Neural cell (in vitro differentiated cells): ENCODE measurements at regions not wholly inside any gene's neighbourhood (a gene's known extent, or its start where the extent isn't known, plus 50 kb on each side); places are given as distances from the start of the nearest gene placed in this dataset.

Experiments
- H2AFZ ChIP-seq: fragments of 200-600, 300-800 bp; sonication (generic), shearing (Covaris generic); 2 replicates; pipeline ENCODE4 v1.6.0; 2014; ENCODE audit warnings: low read depth, mild to moderate bottlenecking, antibody characterized with exemption, low read length, moderate library complexity
- H3F3A ChIP-seq: fragments of 200-600 bp; shearing (Covaris generic); 2 replicates; pipeline ENCODE4 v1.6.1; 2016; ENCODE audit warnings: mild to moderate bottlenecking, moderate library complexity, mixed read lengths, antibody characterized with exemption, low read length; ENCODE audit not compliant: insufficient read depth, poor library complexity, severe bottlenecking
- H3K27ac ChIP-seq: fragments of 200-600, 300-800 bp; sonication (generic), shearing (Covaris generic); 2 replicates; pipeline ENCODE4 v1.5.1; 2014; ENCODE audit warnings: mild to moderate bottlenecking, low read length, moderate library complexity
- H3K27me3 ChIP-seq: fragments of 300-800, 200-600 bp; sonication (generic), shearing (Covaris generic); 2 replicates; pipeline ENCODE4 v1.6.0; 2014; ENCODE audit warnings: mild to moderate bottlenecking, low read depth, low read length, moderate library complexity; ENCODE audit not compliant: insufficient read depth
- H3K36me3 ChIP-seq: fragments of 300-800, 200-600 bp; sonication (generic), shearing (Covaris generic); 2 replicates; pipeline ENCODE4 v1.5.1; 2014; ENCODE audit warnings: mild to moderate bottlenecking, antibody characterized with exemption, low read length, moderate library complexity; ENCODE audit not compliant: insufficient read depth
- H3K4me2 ChIP-seq: fragments of 300-800, 200-600 bp; sonication (generic), shearing (Covaris generic); 2 replicates; pipeline ENCODE4 v1.6.0; 2014; ENCODE audit warnings: mild to moderate bottlenecking, low read length
- H3K4me3 ChIP-seq: fragments of 300-800, 200-600 bp; sonication (generic), shearing (Covaris generic); 2 replicates; pipeline ENCODE4 v1.5.1; 2014; ENCODE audit warnings: mild to moderate bottlenecking, low read length, moderate library complexity
- H3K79me2 ChIP-seq: fragments of 200-600 bp; shearing (Covaris generic); replicated peaks from 2 replicates; pipeline ENCODE4 v1.6.0; 2014; ENCODE audit warnings: mild to moderate bottlenecking, low read length, moderate library complexity; ENCODE audit not compliant: insufficient read depth
- H3K9ac ChIP-seq: fragments of 300-800, 200-600 bp; sonication (generic), shearing (Covaris generic); 2 replicates; pipeline ENCODE4 v1.6.1; 2016; ENCODE audit warnings: mild to moderate bottlenecking, low read length, mixed read lengths
- H3K9me2 ChIP-seq: fragments of 200-600 bp; shearing (Covaris generic); 2 replicates; pipeline ENCODE4 v1.6.1; 2016; ENCODE audit warnings: mild to moderate bottlenecking, low read length, mixed read lengths; ENCODE audit not compliant: insufficient read depth
- H3K9me3 ChIP-seq: fragments of 200-600, 300-800 bp; sonication (generic), shearing (Covaris generic); 2 replicates; pipeline ENCODE4 v1.6.1; 2016; ENCODE audit warnings: mild to moderate bottlenecking, mixed run types, low read length, moderate library complexity, mixed read lengths
- H4K20me1 ChIP-seq: fragments of 200-600 bp; shearing (Covaris generic); 2 replicates; pipeline ENCODE4 v1.6.1; 2016; ENCODE audit warnings: mild to moderate bottlenecking, mixed run types; ENCODE audit not compliant: insufficient read depth
- CTCF ChIP-seq: fragments of 450-650 bp; IDR thresholded peaks from 2 replicates; pipeline ENCODE4 v1.5.1; 2014; ENCODE audit warnings: antibody characterized with exemption, mild to moderate bottlenecking, moderate library complexity; ENCODE audit not compliant: poor library complexity, severe bottlenecking
- EP300 ChIP-seq: fragments of 450-650 bp; conservative IDR thresholded peaks from 2 replicates; pipeline ENCODE4 v1.6.1; 2014; ENCODE audit warnings: antibody characterized with exemption, mild to moderate bottlenecking, moderate library complexity; ENCODE audit not compliant: poor library complexity, severe bottlenecking
- EZH2 ChIP-seq: fragments of 200-600, 300-800 bp; shearing (Covaris generic), sonication (generic); IDR thresholded peaks from 2 replicates; pipeline ENCODE4 v1.6.1; 2014; ENCODE audit warnings: antibody characterized with exemption, low read length, borderline replicate concordance, mild to moderate bottlenecking; ENCODE audit not compliant: insufficient read depth, poor library complexity, severe bottlenecking
- MXI1 ChIP-seq: fragments of 450-650 bp; conservative IDR thresholded peaks from 2 replicates; pipeline ENCODE4 v1.6.1; 2014; ENCODE audit warnings: antibody characterized with exemption, mild to moderate bottlenecking; ENCODE audit not compliant: poor library complexity, severe bottlenecking
- POLR2AphosphoS5 ChIP-seq: IDR thresholded peaks from 2 replicates; pipeline ENCODE4 v1.6.1; 2012
- RAD21 ChIP-seq: fragments of 450-650 bp; conservative IDR thresholded peaks from 2 replicates; pipeline ENCODE4 v1.6.1; 2014; ENCODE audit warnings: antibody characterized with exemption, mild to moderate bottlenecking, moderate library complexity
- REST ChIP-seq: IDR thresholded peaks from 2 replicates; pipeline ENCODE4 v1.6.1; 2012; ENCODE audit warnings: borderline replicate concordance
- SMC3 ChIP-seq: fragments of 450-650 bp; conservative IDR thresholded peaks from 2 replicates; pipeline ENCODE4 v1.6.1; 2014; ENCODE audit warnings: antibody characterized with exemption, mild to moderate bottlenecking, moderate library complexity; ENCODE audit not compliant: poor library complexity
- TAF1 ChIP-seq: IDR thresholded peaks from 2 replicates; pipeline ENCODE4 v1.6.1; 2012; ENCODE audit warnings: low read depth

- Histone ChIP-seq H3K36me3 (no peaks in the 10 kb centered on the region), H3F3A (no peaks in the 10 kb centered on the region), H3K27me3 (no peaks in the 10 kb centered on the region), H3K9me2 (no peaks in the 10 kb centered on the region), H3K79me2 (no peaks in the 10 kb centered on the region), H3K9me3 (no peaks in the 10 kb centered on the region), H2AFZ (no peak overlapping the region), H3K9ac (no peak overlapping the region), H3K27ac (no peak overlapping the region), H4K20me1 (no peaks in the 10 kb centered on the region), H3K4me3 (no peak overlapping the region), H3K4me2 (no peak overlapping the region)
- TF ChIP-seq RAD21 (no peak), EZH2 (no peak), POLR2AphosphoS5 (no peak), REST (no peak), CTCF (no peak), TAF1 (no peak)
Observed at GRCh38 chr13:103983948-103984347, 917.7 kb upstream of the SLC10A2 start.

GRCh38 chr13:103976371-103976770 lies 910.2 kb upstream of the SLC10A2 start:
- H3K9me3 ChIP-seq: no peaks in the 10 kb centered on the region

More at GRCh38 chr13:103976371-103976770, 910.2 kb upstream of the SLC10A2 start:
- Histone ChIP-seq H3K9me2 (no peaks in the 10 kb centered on the region), H3K4me3 (no peak overlapping the region), H3K27ac (no peak overlapping the region), H3K27me3 (peaks cover 10% of the 10 kb centered on the region), H3K4me2 (no peak overlapping the region), H3K9ac (no peak overlapping the region), H4K20me1 (no peaks in the 10 kb centered on the region), H2AFZ (no peak overlapping the region), H3F3A (no peaks in the 10 kb centered on the region), H3K79me2 (no peaks in the 10 kb centered on the region), H3K36me3 (no peaks in the 10 kb centered on the region)
- TF ChIP-seq RAD21 (no peak), CTCF (no peak), MXI1 (no peak), SMC3 (no peak), TAF1 (no peak), EZH2 (no peak), REST (no peak), EP300 (no peak), POLR2AphosphoS5 (no peak)
